ENCODE measurements at regions not wholly inside any gene's neighbourhood (a gene's known extent, or its start where the extent isn't known, plus 50 kb on each side); places are given as distances from the start of the nearest gene placed in this dataset.

GRCh38 chr13:103973740-103974139, 907.5 kb upstream of the SLC10A2 start:
- no peak for DNase-seq

GRCh38 chr13:103969520-103970050, 903.4 kb upstream of the SLC10A2 start:
- DNase-seq, result no peak

GRCh38 chr13:103965506-103966243, 899.5 kb upstream of the SLC10A2 start:
- no peak for DNase-seq

- DNase-seq, result no peak
Observed at GRCh38 chr13:103961784-103962183, 895.6 kb upstream of the SLC10A2 start.

- DNase-seq, result no peak
Observed at GRCh38 chr13:103961129-103961528, 894.9 kb upstream of the SLC10A2 start.

GRCh38 chr13:103960001-103960400, 893.8 kb upstream of the SLC10A2 start:
- no peak for DNase-seq

- no peak for DNase-seq
Observed at GRCh38 chr13:103958691-103959090, 892.5 kb upstream of the SLC10A2 start.

GRCh38 chr13:103957939-103958338, 891.7 kb upstream of the SLC10A2 start:
- no peak for DNase-seq

GRCh38 chr13:103953859-103954258, 887.6 kb upstream of the SLC10A2 start:
- DNase-seq, result no peak

GRCh38 chr13:103952183-103952582, 886.0 kb upstream of the SLC10A2 start:
- DNase-seq, result no peak

- DNase-seq, result no peak
Observed at GRCh38 chr13:103948426-103948825, 882.2 kb upstream of the SLC10A2 start.

- no peak for DNase-seq
Observed at GRCh38 chr13:103945836-103946235, 879.6 kb upstream of the SLC10A2 start.

- DNase-seq, result no peak
Observed at GRCh38 chr13:103941506-103942140, 875.4 kb upstream of the SLC10A2 start.

- no peak for DNase-seq
Observed at GRCh38 chr13:103935117-103935516, 868.9 kb upstream of the SLC10A2 start.

- no peak for DNase-seq
Observed at GRCh38 chr13:103931885-103932284, 865.7 kb upstream of the SLC10A2 start.

- DNase-seq, result no peak
Observed at GRCh38 chr13:103931331-103931845, 865.2 kb upstream of the SLC10A2 start.

GRCh38 chr13:103926118-103926517, 859.9 kb upstream of the SLC10A2 start:
- DNase-seq, result no peak

GRCh38 chr13:103908911-103909310, 842.7 kb upstream of the SLC10A2 start:
- no peak for DNase-seq

GRCh38 chr13:103908274-103908673, 842.1 kb upstream of the SLC10A2 start:
- DNase-seq, result no peak

- no peak for DNase-seq
Observed at GRCh38 chr13:103903790-103904189, 837.6 kb upstream of the SLC10A2 start.

GRCh38 chr13:103898481-103898880, 832.3 kb upstream of the SLC10A2 start:
- no peak for DNase-seq

GRCh38 chr13:103895835-103896531, 829.8 kb upstream of the SLC10A2 start:
- DNase-seq, result no peak

GRCh38 chr13:103894626-103895025, 828.4 kb upstream of the SLC10A2 start:
- DNase-seq, result no peak
